Esophagus muscularis mucosa (tissue), 4 donors: ENCODE measurements at regions not wholly inside any gene's neighbourhood (a gene's known extent, or its start where the extent isn't known, plus 50 kb on each side); places are given as distances from the start of the nearest gene placed in this dataset.

Experiments
- CTCF ChIP-seq, 3 experiments: fragments of 200-600 bp in 2 of 3; fragments of 450-650 bp in 1 of 3; sonication (generic) in 2 of 3; IDR thresholded peaks; one replicate each; pipeline ENCODE4 v1.5.1; 2017 to 2019; ENCODE audit warnings: antibody characterized with exemption in 3 of 3, mild to moderate bottlenecking in 2 of 3, moderate library complexity in 1 of 3
- EP300 ChIP-seq: sonication (generic); formaldehyde crosslinking; IDR thresholded peaks from one replicate; pipeline ENCODE4 v1.6.1; 2017; ENCODE audit warnings: antibody characterized with exemption
- POLR2A ChIP-seq: fragments of 450-650 bp; IDR thresholded peaks from one replicate; pipeline ENCODE4 v1.6.1; 2017; ENCODE audit warnings: antibody characterized with exemption, moderate library complexity, mild to moderate bottlenecking, low read depth

DNA sequence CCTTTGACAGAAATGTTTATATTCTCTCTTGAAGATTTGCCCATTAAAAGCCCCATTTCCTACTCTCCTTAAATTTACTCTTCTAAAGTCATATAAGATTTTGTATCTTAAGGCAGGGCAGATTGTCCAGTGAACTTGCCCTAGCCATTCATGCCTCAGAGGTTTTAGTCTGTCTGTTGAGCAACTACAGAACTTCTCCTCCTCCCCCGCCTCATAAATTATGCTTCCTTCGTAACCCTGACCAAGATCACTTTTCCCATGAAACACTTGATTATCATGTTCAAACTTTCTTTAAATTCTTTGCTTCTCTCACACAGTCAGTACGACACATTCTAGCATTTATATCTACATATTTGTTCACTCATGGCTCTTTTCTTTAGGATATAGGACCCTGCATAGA lies 621.3 kb downstream of the ANKRD7 start:
- no peak for TF ChIP-seq CTCF (IDR thresholded peaks at IDR 0.05)
- no peak for TF ChIP-seq POLR2A
- TF ChIP-seq EP300 = no peak
